ENCODE measurements at regions not wholly inside any gene's neighbourhood (a gene's known extent, or its start where the extent isn't known, plus 50 kb on each side); places are given as distances from the start of the nearest gene placed in this dataset.

DNA sequence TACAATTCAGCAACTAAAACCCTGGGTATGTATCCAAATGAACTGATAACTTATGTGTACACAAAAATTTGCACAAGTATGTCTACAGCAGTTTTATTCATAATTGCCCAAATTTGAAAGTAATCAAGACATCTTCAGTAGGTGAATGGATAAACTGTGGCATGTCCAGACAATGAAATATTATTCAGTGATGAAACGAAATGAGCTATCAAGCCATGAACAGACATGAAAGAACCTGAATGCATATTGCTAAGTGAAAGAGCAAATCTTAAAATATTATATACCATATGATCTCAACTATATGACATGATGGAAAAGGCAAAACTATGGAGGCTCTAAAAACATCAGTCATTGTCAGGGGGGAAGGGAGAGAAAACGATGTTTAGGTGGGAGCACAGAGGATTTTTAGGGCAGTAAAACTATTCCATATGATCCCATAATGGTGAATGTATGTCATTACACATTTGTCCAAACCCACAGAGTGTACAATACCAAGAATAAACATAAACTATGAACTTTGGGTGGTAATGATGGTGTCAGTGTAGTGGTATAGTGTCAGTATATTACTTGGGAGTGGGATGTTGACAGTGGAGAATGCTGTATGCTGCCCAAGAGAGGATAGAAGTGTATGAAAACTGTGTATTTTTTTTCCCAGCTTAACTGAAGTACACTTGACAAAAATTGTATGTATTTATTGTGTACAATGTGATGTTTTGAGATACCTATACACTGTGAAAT is 92.8 kb upstream of the PPP2R5A start:
- Mint-ChIP-seq H3K9me3 (peaks cover 5% of the 10 kb centered on the region), H3K27ac (no peak overlapping the region), H3K36me3 (no peaks in the 10 kb centered on the region), H3K4me1 (no peaks in the 10 kb centered on the region), H3K4me3 (no peak overlapping the region), H3K27me3 (ENCODE audit: low read depth) (no peaks in the 10 kb centered on the region)
- TF ChIP-seq, protein P1, sequence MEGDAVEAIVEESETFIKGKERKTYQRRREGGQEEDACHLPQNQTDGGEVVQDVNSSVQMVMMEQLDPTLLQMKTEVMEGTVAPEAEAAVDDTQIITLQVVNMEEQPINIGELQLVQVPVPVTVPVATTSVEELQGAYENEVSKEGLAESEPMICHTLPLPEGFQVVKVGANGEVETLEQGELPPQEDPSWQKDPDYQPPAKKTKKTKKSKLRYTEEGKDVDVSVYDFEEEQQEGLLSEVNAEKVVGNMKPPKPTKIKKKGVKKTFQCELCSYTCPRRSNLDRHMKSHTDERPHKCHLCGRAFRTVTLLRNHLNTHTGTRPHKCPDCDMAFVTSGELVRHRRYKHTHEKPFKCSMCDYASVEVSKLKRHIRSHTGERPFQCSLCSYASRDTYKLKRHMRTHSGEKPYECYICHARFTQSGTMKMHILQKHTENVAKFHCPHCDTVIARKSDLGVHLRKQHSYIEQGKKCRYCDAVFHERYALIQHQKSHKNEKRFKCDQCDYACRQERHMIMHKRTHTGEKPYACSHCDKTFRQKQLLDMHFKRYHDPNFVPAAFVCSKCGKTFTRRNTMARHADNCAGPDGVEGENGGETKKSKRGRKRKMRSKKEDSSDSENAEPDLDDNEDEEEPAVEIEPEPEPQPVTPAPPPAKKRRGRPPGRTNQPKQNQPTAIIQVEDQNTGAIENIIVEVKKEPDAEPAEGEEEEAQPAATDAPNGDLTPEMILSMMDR (IDR thresholded peaks at IDR 0.05; ENCODE audit: unreplicated experiment), result no peak
- no peak for DNase-seq (ENCODE audit: low spot score in 2 of 2, unreplicated experiment in 2 of 2)

DNA sequence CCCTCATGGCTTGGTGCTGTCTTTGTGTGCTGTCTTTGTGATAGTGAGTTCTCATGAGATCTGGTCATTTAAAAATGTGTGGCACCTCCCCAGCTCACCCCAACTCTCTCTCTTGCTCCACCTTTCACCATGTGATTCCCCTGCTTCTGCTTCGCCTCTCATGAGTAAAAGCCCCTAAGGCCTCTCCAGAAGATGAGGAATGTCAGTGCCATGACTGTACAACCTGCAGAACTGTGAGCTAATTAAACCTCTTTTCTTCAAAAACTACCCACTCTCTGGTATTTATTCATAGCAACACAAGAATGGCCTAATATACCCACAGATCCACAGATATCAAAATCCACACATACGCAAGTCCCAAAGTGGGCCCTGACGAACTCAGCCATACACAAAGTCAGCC is 88.9 kb upstream of the PPP2R5A start:
- DNase-seq (ENCODE audit: low spot score in 2 of 2, unreplicated experiment in 2 of 2), result no peak
- Mint-ChIP-seq H3K27me3 (ENCODE audit: low read depth) (no peaks in the 10 kb centered on the region), H3K9me3 (peaks cover 5% of the 10 kb centered on the region), H3K4me1 (no peaks in the 10 kb centered on the region), H3K36me3 (no peaks in the 10 kb centered on the region), H3K27ac (no peak overlapping the region), H3K4me3 (no peak overlapping the region)
- TF ChIP-seq, protein P1 (IDR thresholded peaks at IDR 0.05; ENCODE audit: unreplicated experiment), result no peak

DNA sequence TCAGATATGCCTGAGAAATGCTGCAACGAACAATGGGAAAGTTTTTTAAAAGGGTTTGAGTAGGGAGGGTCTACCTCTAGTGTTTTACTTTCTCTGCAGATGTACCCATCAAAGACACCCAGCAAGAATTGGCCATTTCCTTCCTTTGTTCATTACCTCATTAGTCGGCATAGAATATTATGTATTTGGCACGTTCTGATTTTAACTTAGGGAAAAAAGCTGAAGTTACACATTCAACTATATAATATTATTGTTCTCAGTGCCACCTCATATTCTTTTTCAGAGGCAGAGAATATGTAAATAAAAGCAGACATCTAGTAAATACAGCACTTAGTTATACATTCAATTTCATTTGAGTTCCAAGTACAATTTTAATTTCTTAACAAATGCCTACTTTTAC is 83.7 kb upstream of the PPP2R5A start:
- DNase-seq (ENCODE audit: low spot score in 2 of 2, unreplicated experiment in 2 of 2), result no peak
- Mint-ChIP-seq H3K36me3 (no peaks in the 10 kb centered on the region), H3K27ac (no peak overlapping the region), H3K9me3 (no peaks in the 10 kb centered on the region), H3K4me3 (no peak overlapping the region), H3K27me3 (ENCODE audit: low read depth) (no peaks in the 10 kb centered on the region), H3K4me1 (no peaks in the 10 kb centered on the region)
- TF ChIP-seq, protein P1 (IDR thresholded peaks at IDR 0.05; ENCODE audit: unreplicated experiment), result no peak

DNA sequence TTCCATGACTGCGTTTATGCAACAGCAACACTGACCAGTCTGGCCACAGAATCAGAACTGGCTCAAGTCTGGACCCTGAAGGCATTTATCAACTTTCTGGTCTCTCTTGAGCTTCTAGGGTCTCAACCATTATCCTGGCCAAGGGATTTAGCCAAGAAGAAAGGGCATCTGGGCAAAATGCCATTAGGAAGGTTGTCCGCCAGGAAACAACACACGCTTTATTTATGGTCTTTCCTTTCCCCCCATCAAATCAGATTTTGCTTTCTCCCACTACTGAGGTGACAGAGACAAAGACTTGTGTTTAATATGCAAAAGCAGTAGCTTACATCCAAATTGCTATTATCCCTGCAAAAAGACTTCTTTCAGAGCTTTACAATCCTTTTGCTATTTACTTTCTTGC is 81.6 kb upstream of the PPP2R5A start:
- no peaks in the 10 kb centered on the region for H3K36me3 Mint-ChIP-seq
- H3K4me3 Mint-ChIP-seq, result no peak overlapping the region
- H3K9me3 Mint-ChIP-seq, result no peaks in the 10 kb centered on the region
- no peaks in the 10 kb centered on the region for H3K4me1 Mint-ChIP-seq
- no peak overlapping the region for H3K27ac Mint-ChIP-seq
- TF ChIP-seq, protein P1 (IDR thresholded peaks at IDR 0.05; ENCODE audit: unreplicated experiment), result no peak
- DNase-seq (ENCODE audit: low spot score in 2 of 2, unreplicated experiment in 2 of 2), result no peak
- H3K27me3 Mint-ChIP-seq (ENCODE audit: low read depth), result no peaks in the 10 kb centered on the region

DNA sequence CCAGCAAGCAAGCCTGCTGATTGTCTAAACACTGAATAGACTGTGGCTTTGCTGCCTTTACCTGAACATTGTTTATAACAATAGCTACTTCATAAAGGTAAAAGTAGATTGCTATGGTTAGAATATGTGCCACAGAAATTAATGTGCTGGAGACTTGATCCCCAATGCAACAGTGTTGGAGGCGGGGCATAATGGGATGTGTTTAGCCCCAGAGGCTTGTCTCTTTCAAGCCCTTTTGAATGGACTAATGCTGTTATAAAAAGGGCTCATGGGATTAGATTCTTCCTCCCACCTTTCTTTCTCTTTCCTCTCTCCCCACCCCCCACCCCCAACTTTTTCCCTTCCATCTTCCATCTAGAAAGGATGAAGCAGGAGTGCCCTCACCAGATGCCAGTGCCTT is 80.2 kb upstream of the PPP2R5A start:
- H3K9me3 Mint-ChIP-seq, result no peaks in the 10 kb centered on the region
- no peak overlapping the region for H3K27ac Mint-ChIP-seq
- TF ChIP-seq, protein P1 (IDR thresholded peaks at IDR 0.05; ENCODE audit: unreplicated experiment), result no peak
- no peak for DNase-seq (ENCODE audit: low spot score in 2 of 2, unreplicated experiment in 2 of 2)
- H3K4me1 Mint-ChIP-seq, result no peaks in the 10 kb centered on the region
- no peaks in the 10 kb centered on the region for H3K36me3 Mint-ChIP-seq
- no peak overlapping the region for H3K4me3 Mint-ChIP-seq
- H3K27me3 Mint-ChIP-seq (ENCODE audit: low read depth), result no peaks in the 10 kb centered on the region

Data from mesothelial cell of epicardium (in vitro differentiated cells).